ENCODE measurements at regions not wholly inside any gene's neighbourhood (a gene's known extent, or its start where the extent isn't known, plus 50 kb on each side); places are given as distances from the start of the nearest gene placed in this dataset.
"Not testable (repeated sequence)": the region's sequence is repeated elsewhere in the genome, so short reads cannot be mapped to it uniquely, and the experiment has no call there.

DNA sequence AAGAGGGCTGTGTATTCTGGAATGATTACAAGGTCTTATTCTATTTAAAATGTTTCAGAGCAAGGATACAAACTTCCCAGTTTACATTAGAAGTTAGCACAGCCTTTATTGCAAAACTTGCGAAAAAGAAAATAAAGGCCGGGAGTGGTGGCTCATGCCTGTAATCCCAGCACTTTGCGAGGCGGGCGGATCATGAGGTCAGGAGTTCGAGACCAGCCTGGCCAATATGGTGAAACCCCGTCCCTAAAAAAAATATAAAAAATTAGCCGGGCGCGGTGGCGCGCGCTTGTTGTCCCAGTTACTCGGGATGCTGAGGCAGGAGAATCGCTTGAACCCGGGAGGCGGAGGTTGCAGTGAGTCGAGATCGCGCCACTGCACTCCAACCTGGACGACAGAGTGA is 87.1 kb downstream of the TRIM27 start:
- FAIRE-seq; DNase-seq (ENCODE audit: low spot score): not testable (repeated sequence)

DNA sequence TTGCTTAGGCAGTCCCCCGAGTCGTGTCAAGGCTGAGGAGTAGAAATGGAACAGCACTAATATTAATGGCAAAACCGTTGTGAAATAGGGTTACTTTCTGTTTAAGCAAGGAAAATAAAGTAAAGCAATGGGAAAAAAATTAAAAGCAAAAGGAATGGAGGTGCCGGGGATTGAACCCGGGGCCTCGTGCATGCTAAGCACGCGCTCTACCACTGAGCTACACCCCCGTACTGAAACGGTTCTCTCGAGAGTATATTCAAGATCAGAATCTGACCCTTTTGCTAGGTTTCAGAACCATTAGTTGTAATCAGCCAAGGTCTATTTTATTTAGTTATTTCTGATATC is 85.5 kb downstream of the TRIM27 start:
- FAIRE-seq (no peak), DNase-seq (ENCODE audit: low spot score) (peak; percentile 61)

DNA sequence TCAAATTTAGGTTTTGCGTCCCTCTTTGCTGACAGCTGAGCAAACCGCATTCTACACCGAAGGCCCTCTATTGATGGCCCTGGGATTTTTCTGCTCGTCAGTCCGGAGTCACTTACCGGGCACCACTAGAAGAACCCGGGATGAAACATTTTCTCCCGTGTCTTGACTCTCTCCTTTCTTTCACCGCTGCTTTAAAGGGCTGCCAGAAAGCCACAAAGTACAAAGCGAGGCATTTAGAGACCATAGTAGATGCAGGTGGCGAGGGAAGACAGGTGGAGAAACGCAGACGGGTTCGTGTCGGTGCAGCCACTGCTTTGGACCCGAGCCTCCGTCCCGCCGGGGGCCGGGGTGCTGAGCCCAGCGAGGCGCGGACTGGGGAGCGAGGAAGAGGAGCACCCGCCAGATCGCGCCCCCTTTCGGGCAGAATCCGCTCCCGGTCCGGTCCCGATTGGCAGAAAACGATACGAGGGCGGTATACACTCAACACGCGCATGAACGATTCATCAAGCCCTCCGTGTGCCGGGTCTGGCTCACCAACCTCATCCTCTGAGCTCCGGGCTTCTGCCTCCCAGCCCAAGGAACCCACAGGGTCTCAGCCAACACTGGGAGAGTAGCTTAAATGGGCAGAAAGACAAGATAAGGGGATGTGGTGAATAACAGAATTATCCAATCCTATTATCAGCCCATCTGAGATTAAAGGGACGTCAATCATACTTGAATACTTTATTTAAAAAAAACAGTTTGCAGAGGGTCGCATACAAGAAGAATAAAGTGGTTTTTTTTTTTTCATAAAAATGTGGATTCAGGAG is 84.9 kb downstream of the TRIM27 start:
- FAIRE-seq (no peak), DNase-seq (ENCODE audit: low spot score) (peak; percentile 77)

DNA sequence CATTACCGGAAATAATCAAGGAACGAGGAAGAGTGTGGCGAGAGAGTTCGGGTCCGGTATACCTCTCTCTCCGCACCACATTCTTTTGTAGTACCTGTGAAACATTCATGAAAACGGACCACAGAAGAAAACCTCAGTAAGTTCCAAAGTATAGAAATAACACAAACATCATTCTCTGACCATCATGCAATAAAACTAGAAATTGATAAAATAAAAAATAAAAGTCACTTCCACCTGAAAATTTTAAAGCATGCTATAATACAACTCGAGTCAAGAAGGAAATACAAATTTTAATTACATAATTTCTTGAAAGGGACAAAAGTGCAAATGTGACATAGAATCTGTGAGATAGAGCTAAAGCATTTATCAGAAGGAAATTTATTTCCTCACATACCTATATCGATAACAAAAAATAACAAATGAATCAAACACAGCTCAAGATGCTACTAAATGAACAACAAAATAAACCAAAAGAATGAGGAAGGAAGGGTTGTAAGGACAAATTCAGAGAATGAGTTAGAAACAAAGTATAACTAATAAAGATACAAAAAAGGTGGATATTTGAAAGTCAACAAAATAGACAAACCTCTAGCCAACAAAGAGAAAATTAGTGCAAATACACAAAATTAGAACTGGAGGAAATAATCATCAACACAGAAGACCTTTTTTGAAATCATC is 84.2 kb downstream of the TRIM27 start:
- DNase-seq (ENCODE audit: low spot score) (no peak), FAIRE-seq (no peak)

DNA sequence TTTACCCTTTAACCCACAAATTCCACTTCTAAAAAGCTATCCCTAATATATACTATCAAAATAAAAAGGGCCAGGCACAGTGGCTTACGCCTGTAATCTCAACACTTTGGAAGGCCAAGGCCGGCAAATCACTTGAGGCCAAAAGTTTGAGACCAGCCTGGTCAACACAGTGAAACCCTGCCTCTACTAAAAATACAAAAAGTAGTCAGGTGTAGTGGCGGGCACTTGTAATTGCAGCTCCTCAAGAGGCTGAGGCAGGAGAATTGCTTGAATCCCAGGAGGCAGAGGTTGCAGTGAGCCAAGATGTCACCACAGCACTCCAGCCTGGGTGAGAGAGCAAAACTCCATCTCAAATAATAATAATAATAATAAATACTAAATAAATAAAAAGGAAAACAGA is 82.5 kb downstream of the TRIM27 start:
- no peak for DNase-seq (ENCODE audit: low spot score)
- FAIRE-seq, result no peak

DNA sequence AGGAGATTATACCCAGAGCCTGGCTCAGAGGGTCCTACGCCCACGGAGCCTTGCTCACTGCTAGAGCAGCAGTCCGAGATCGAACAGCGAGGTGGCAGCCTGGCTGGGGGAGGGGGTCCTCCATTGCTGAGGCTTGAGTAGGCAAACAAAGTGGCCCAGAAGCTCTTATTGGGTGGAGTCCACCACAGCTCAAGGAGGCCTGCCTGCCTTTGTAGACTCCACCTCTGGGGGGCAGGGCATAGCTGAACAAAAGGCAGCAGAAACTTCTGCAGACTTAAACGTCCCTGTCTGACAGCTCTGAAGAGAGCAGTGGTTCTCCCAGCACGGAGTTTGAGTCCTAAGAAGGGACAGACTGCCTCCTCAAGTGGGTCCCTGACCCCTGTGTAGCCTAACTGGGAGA is 75.0 kb downstream of the TRIM27 start:
- not testable (repeated sequence) for FAIRE-seq

More for the DNA sequence above, 75.0 kb downstream of the TRIM27 start:
- not testable (repeated sequence) for DNase-seq (ENCODE audit: low spot score)
